ENCODE measurements at regions not wholly inside any gene's neighbourhood (a gene's known extent, or its start where the extent isn't known, plus 50 kb on each side); places are given as distances from the start of the nearest gene placed in this dataset.

- TF ChIP-seq CTCF (conservative IDR thresholded peaks at IDR 0.05), result no peak
- H3K27ac ChIP-seq, result no peak overlapping the region
These were observed 610.4 kb upstream of the NUDT12 start for GRCh38 chr5:104172976-104173375.

GRCh38 chr5:104171958-104172690 is 609.5 kb upstream of the NUDT12 start:
- TF ChIP-seq CTCF (conservative IDR thresholded peaks at IDR 0.05), result no peak
- H3K27ac ChIP-seq, result no peak overlapping the region

GRCh38 chr5:104170926-104171325 is 608.3 kb upstream of the NUDT12 start:
- TF ChIP-seq CTCF (conservative IDR thresholded peaks at IDR 0.05), result no peak
- H3K27ac ChIP-seq, result no peak overlapping the region

GRCh38 chr5:104146652-104147051 is 584.1 kb upstream of the NUDT12 start:
- no peak overlapping the region for H3K27ac ChIP-seq
- TF ChIP-seq CTCF (conservative IDR thresholded peaks at IDR 0.05), result no peak

- TF ChIP-seq CTCF (conservative IDR thresholded peaks at IDR 0.05), result no peak
- H3K27ac ChIP-seq, result no peak overlapping the region
These were observed 577.3 kb upstream of the NUDT12 start for GRCh38 chr5:104139840-104140239.

GRCh38 chr5:104130320-104130719 is 567.7 kb upstream of the NUDT12 start:
- no peak for TF ChIP-seq CTCF (conservative IDR thresholded peaks at IDR 0.05)
- no peak overlapping the region for H3K27ac ChIP-seq

GRCh38 chr5:104128348-104128747 is 565.8 kb upstream of the NUDT12 start:
- TF ChIP-seq CTCF (conservative IDR thresholded peaks at IDR 0.05), result no peak
- H3K27ac ChIP-seq, result no peak overlapping the region

Data from VCaP (cell line).